22Rv1 (cell line): ENCODE measurements at regions not wholly inside any gene's neighbourhood (a gene's known extent, or its start where the extent isn't known, plus 50 kb on each side); places are given as distances from the start of the nearest gene placed in this dataset.

ENCODE experiments used
- CTCF ChIP-seq: fragments of 450-650 bp; IDR thresholded peaks from 2 replicates; pipeline ENCODE4 v1.5.1; 2017; ENCODE audit warnings: mild to moderate bottlenecking
- ZFX ChIP-seq: fragments of 450-650 bp; IDR thresholded peaks from 2 replicates; pipeline ENCODE4 v1.6.1; 2017; ENCODE audit warnings: antibody characterized with exemption, borderline replicate concordance

GRCh38 chr11:104572279-104572678 is 326.0 kb downstream of the CASP12 start:
- TF ChIP-seq CTCF: no peak
- TF ChIP-seq ZFX: no peak
